ENCODE measurements at regions not wholly inside any gene's neighbourhood (a gene's known extent, or its start where the extent isn't known, plus 50 kb on each side); places are given as distances from the start of the nearest gene placed in this dataset.

DNA sequence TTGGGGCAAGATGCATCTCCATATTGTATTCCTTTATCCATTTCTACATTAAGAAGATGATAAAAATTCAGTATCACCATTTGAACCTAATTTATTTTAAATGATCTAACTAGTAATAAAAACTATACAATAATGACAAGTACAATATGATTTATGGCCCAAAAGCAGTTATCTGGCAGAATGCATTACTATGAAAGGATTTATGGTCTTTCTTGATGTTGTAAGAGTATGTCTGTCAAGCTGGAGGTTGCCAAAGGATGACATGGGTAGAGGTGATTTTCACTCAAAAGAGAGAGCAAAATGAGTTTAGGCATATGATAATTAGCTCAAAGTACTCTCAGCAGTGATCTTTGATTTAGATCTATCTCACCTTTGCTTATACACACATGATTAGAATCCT is 54.2 kb upstream of the MAP2 start:
- DNase-seq (ENCODE audit: low spot score) = no peak

GRCh38 chr2:209371407-209371806 is 52.4 kb upstream of the MAP2 start:
- no peak for DNase-seq (ENCODE audit: low spot score)

Measured in germinal center (tissue), 1 donor.